Parathyroid adenoma (tissue), 2 donors: ENCODE measurements at regions not wholly inside any gene's neighbourhood (a gene's known extent, or its start where the extent isn't known, plus 50 kb on each side); places are given as distances from the start of the nearest gene placed in this dataset.

Source experiments
- H2AFZ ChIP-seq: fragments of 300-600 bp; sonication (generic); one replicate; pipeline ENCODE4 v1.7.0; 2017; ENCODE audit warnings: antibody characterized with exemption, mild to moderate bottlenecking
- H3K27ac ChIP-seq: fragments of 300-600 bp; sonication (generic); one replicate; pipeline ENCODE4 v1.7.0; 2017
- H3K27me3 ChIP-seq: fragments of 300-600 bp; sonication (generic); one replicate; pipeline ENCODE4 v1.7.0; 2017; ENCODE audit warnings: low read length; ENCODE audit not compliant: control insufficient read depth, insufficient read depth
- H3K36me3 ChIP-seq: fragments of 300-600 bp; sonication (generic); one replicate; pipeline ENCODE4 v1.7.0; 2017; ENCODE audit warnings: low read length; ENCODE audit not compliant: control insufficient read depth, insufficient read depth
- H3K4me1 ChIP-seq: fragments of 300-600 bp; sonication (generic); one replicate; pipeline ENCODE4 v1.7.0; 2017; ENCODE audit warnings: control low read depth
- H3K4me2 ChIP-seq: fragments of 300-600 bp; sonication (generic); one replicate; pipeline ENCODE4 v1.7.0; 2017; ENCODE audit warnings: low read length
- H3K4me3 ChIP-seq: fragments of 300-600 bp; sonication (generic); one replicate; pipeline ENCODE4 v1.7.0; 2017; ENCODE audit warnings: low read depth, low read length
- H3K79me2 ChIP-seq: fragments of 300-600 bp; sonication (generic); one replicate; pipeline ENCODE4 v1.7.0; 2017; ENCODE audit warnings: control low read depth
- H3K9ac ChIP-seq: fragments of 300-600 bp; sonication (generic); one replicate; pipeline ENCODE4 v1.7.0; 2017; ENCODE audit warnings: mild to moderate bottlenecking
- H3K9me3 ChIP-seq: fragments of 300-600 bp; sonication (generic); one replicate; pipeline ENCODE4 v1.7.0; 2017; ENCODE audit warnings: low read length; ENCODE audit not compliant: control insufficient read depth
- TF ChIP-seq, protein P1 (sequence below): fragments of 300-600 bp; sonication (generic); IDR thresholded peaks from one replicate; pipeline ENCODE4 v1.7.0; 2017; ENCODE audit warnings: antibody characterized with exemption, mild to moderate bottlenecking
- donor health status: primary hyperparathyroidism.

- H3K36me3 ChIP-seq: no peaks in the 10 kb centered on the region
- H3K27me3 ChIP-seq: no peaks in the 10 kb centered on the region
- H3K4me2 ChIP-seq: no peak overlapping the region
- H3K9me3 ChIP-seq: no peaks in the 10 kb centered on the region
- H3K27ac ChIP-seq: no peak overlapping the region
- no peaks in the 10 kb centered on the region for H3K79me2 ChIP-seq
- no peak overlapping the region for H3K9ac ChIP-seq
- TF ChIP-seq, protein P1, sequence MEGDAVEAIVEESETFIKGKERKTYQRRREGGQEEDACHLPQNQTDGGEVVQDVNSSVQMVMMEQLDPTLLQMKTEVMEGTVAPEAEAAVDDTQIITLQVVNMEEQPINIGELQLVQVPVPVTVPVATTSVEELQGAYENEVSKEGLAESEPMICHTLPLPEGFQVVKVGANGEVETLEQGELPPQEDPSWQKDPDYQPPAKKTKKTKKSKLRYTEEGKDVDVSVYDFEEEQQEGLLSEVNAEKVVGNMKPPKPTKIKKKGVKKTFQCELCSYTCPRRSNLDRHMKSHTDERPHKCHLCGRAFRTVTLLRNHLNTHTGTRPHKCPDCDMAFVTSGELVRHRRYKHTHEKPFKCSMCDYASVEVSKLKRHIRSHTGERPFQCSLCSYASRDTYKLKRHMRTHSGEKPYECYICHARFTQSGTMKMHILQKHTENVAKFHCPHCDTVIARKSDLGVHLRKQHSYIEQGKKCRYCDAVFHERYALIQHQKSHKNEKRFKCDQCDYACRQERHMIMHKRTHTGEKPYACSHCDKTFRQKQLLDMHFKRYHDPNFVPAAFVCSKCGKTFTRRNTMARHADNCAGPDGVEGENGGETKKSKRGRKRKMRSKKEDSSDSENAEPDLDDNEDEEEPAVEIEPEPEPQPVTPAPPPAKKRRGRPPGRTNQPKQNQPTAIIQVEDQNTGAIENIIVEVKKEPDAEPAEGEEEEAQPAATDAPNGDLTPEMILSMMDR: no peak
- no peak overlapping the region for H3K4me3 ChIP-seq
- no peaks in the 10 kb centered on the region for H3K4me1 ChIP-seq
- H2AFZ ChIP-seq: no peak overlapping the region
Observed at GRCh38 chr6:140051521-140052512, 677.4 kb upstream of the CITED2 start.

- H3K36me3 ChIP-seq: no peaks in the 10 kb centered on the region
- no peaks in the 10 kb centered on the region for H3K27me3 ChIP-seq
- H3K4me3 ChIP-seq: no peak overlapping the region
- no peaks in the 10 kb centered on the region for H3K4me1 ChIP-seq
- H3K9me3 ChIP-seq: no peaks in the 10 kb centered on the region
- H2AFZ ChIP-seq: no peak overlapping the region
- H3K27ac ChIP-seq: no peak overlapping the region
- H3K4me2 ChIP-seq: no peak overlapping the region
- TF ChIP-seq, protein P1: no peak
- H3K9ac ChIP-seq: no peak overlapping the region
- H3K79me2 ChIP-seq: no peaks in the 10 kb centered on the region
Observed at GRCh38 chr6:140050101-140050995, 675.9 kb upstream of the CITED2 start.

DNA sequence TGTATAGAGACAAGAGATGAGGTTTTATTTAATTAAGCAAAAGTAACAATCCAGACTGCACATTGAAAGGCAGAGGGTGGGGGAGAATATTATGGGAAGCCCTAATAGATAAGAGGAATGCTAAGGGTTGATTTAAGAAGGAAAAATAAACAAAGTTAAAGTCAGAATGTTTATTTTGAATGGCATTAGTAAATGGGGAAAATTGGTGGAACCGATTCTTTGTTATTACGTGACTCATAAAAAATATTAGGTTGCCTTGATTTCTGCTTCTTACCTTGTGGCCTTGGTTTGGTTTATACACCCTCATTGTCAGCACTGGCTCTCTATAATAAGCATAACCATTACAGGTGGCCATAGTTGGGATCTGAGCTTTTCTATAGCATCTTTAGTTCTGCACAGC, 674.8 kb upstream of the CITED2 start:
- no peak overlapping the region for H2AFZ ChIP-seq
- no peak overlapping the region for H3K9ac ChIP-seq
- no peaks in the 10 kb centered on the region for H3K27me3 ChIP-seq
- H3K4me1 ChIP-seq: no peaks in the 10 kb centered on the region
- no peaks in the 10 kb centered on the region for H3K36me3 ChIP-seq
- no peaks in the 10 kb centered on the region for H3K9me3 ChIP-seq
- H3K4me2 ChIP-seq: no peak overlapping the region
- H3K27ac ChIP-seq: no peak overlapping the region
- H3K4me3 ChIP-seq: no peak overlapping the region
- H3K79me2 ChIP-seq: no peaks in the 10 kb centered on the region
- TF ChIP-seq, protein P1: no peak

GRCh38 chr6:140048202-140048790, 673.8 kb upstream of the CITED2 start:
- no peak overlapping the region for H3K27ac ChIP-seq
- H3K27me3 ChIP-seq: no peaks in the 10 kb centered on the region
- no peaks in the 10 kb centered on the region for H3K9me3 ChIP-seq
- peaks cover 6% of the 10 kb centered on the region for H3K4me1 ChIP-seq
- H3K4me3 ChIP-seq: no peak overlapping the region
- peak overlapping the region; percentile 21 for H2AFZ ChIP-seq
- TF ChIP-seq, protein P1: no peak
- H3K4me2 ChIP-seq: no peak overlapping the region
- H3K9ac ChIP-seq: no peak overlapping the region
- H3K36me3 ChIP-seq: no peaks in the 10 kb centered on the region
- H3K79me2 ChIP-seq: no peaks in the 10 kb centered on the region
